Astrocyte (in vitro differentiated cells and primary cell): ENCODE measurements at regions not wholly inside any gene's neighbourhood (a gene's known extent, or its start where the extent isn't known, plus 50 kb on each side); places are given as distances from the start of the nearest gene placed in this dataset.

Experiments used
- DNase-seq: peaks from one replicate; pipeline ENCODE4 v3.0.0-alpha.2; 2010; ENCODE audit warnings: low read depth
- FAIRE-seq: peaks from 2 replicates; lab custom pipeline; 2011; peaks lifted over from hg19 to GRCh38; lab: Jason Lieb, UNC
- H2AFZ ChIP-seq: 2 replicates; pipeline ENCODE4 v1.6.0; 2012; ENCODE audit warnings: low read depth, low read length, inconsistent platforms
- H3K27ac ChIP-seq: 2 replicates; pipeline ENCODE4 v1.5.1; 2011; ENCODE audit warnings: low read depth, low read length, inconsistent platforms
- H3K27me3 ChIP-seq: 2 replicates; pipeline ENCODE4 v1.6.0; 2011; ENCODE audit warnings: low read length, inconsistent platforms; ENCODE audit not compliant: insufficient read depth
- H3K36me3 ChIP-seq: 2 replicates; pipeline ENCODE4 v1.5.1; 2011; ENCODE audit warnings: low read length, inconsistent platforms; ENCODE audit not compliant: insufficient read depth
- H3K4me1 ChIP-seq: 2 replicates; pipeline ENCODE4 v1.5.1; 2011; ENCODE audit warnings: low read length, inconsistent platforms; ENCODE audit not compliant: insufficient read depth
- H3K4me2 ChIP-seq: 2 replicates; pipeline ENCODE4 v1.6.0; 2012; ENCODE audit warnings: low read length, inconsistent platforms
- H3K4me3 ChIP-seq: 2 replicates; pipeline ENCODE4 v1.5.1; 2011; ENCODE audit warnings: low read depth, mild to moderate bottlenecking, low read length, inconsistent platforms; ENCODE audit not compliant: insufficient read depth
- H3K79me2 ChIP-seq: 2 replicates; pipeline ENCODE4 v1.6.0; 2012; ENCODE audit warnings: mild to moderate bottlenecking, low read length, inconsistent platforms; ENCODE audit not compliant: insufficient read depth
- H3K9ac ChIP-seq: 2 replicates; pipeline ENCODE4 v1.6.0; 2012; ENCODE audit warnings: mild to moderate bottlenecking, low read length, inconsistent platforms
- H3K9me3 ChIP-seq: 2 replicates; pipeline ENCODE4 v1.5.1; 2012; ENCODE audit warnings: low read depth, mild to moderate bottlenecking, low read length, inconsistent platforms; ENCODE audit not compliant: insufficient read depth
- H4K20me1 ChIP-seq: 2 replicates; pipeline ENCODE4 v1.6.0; 2012; ENCODE audit warnings: low read length, inconsistent platforms; ENCODE audit not compliant: insufficient read depth
- H3K27ac Mint-ChIP-seq: one replicate; pipeline ENCODE4 v1.8.0; 2021; ENCODE audit warnings: mild to moderate bottlenecking, mixed read lengths; ENCODE audit not compliant: unreplicated experiment
- H3K27me3 Mint-ChIP-seq: one replicate; pipeline ENCODE4 v1.8.0; 2021; ENCODE audit warnings: low read depth, mixed read lengths; ENCODE audit not compliant: unreplicated experiment
- H3K36me3 Mint-ChIP-seq: one replicate; pipeline ENCODE4 v1.8.0; 2021; ENCODE audit warnings: low read depth, mixed read lengths; ENCODE audit not compliant: unreplicated experiment
- H3K4me1 Mint-ChIP-seq: one replicate; pipeline ENCODE4 v1.8.0; 2021; ENCODE audit warnings: low read depth, mixed read lengths; ENCODE audit not compliant: unreplicated experiment
- H3K4me3 Mint-ChIP-seq: one replicate; pipeline ENCODE4 v1.8.0; 2021; ENCODE audit warnings: mild to moderate bottlenecking, moderate library complexity, mixed read lengths; ENCODE audit not compliant: unreplicated experiment
- H3K9me3 Mint-ChIP-seq: one replicate; pipeline ENCODE4 v1.8.0; 2021; ENCODE audit warnings: mild to moderate bottlenecking, mixed read lengths; ENCODE audit not compliant: unreplicated experiment
- CTCF ChIP-seq: IDR thresholded peaks from 2 replicates; pipeline ENCODE4 v1.5.1; 2011; ENCODE audit warnings: low read depth, mild to moderate bottlenecking, inconsistent platforms, low read length, moderate library complexity; ENCODE audit not compliant: insufficient read depth
- EZH2 ChIP-seq: IDR thresholded peaks from 2 replicates; pipeline ENCODE4 v1.6.1; 2012; ENCODE audit warnings: mild to moderate bottlenecking, low read length, inconsistent platforms; ENCODE audit not compliant: insufficient read depth

GRCh38 chr3:18725668-18726407 lies 300.7 kb upstream of the SATB1 start:
- H3K27ac ChIP-seq, result no peak overlapping the region
- no peak overlapping the region for H2AFZ ChIP-seq
- H3K9me3 Mint-ChIP-seq, result peaks cover 1% of the 10 kb centered on the region
- no peak for TF ChIP-seq CTCF
- TF ChIP-seq EZH2, result no peak
- no peak overlapping the region for H3K27ac Mint-ChIP-seq
- no peaks in the 10 kb centered on the region for H3K36me3 Mint-ChIP-seq
- DNase-seq, result no peak
- H4K20me1 ChIP-seq, result no peaks in the 10 kb centered on the region
- no peaks in the 10 kb centered on the region for H3K27me3 Mint-ChIP-seq
- H3K79me2 ChIP-seq, result no peaks in the 10 kb centered on the region
- H3K4me3 ChIP-seq, result no peak overlapping the region
- H3K4me1 ChIP-seq, result no peaks in the 10 kb centered on the region
- no peaks in the 10 kb centered on the region for H3K36me3 ChIP-seq
- H3K9ac ChIP-seq, result no peak overlapping the region
- FAIRE-seq, result no peak
- no peaks in the 10 kb centered on the region for H3K9me3 ChIP-seq
- peaks cover 2% of the 10 kb centered on the region for H3K4me1 Mint-ChIP-seq
- H3K27me3 ChIP-seq, result no peaks in the 10 kb centered on the region
- H3K4me3 Mint-ChIP-seq, result no peak overlapping the region
- no peak overlapping the region for H3K4me2 ChIP-seq

- no peak overlapping the region for H2AFZ ChIP-seq
- Mint-ChIP-seq H3K4me3 (no peak overlapping the region), H3K9me3 (peaks cover 1% of the 10 kb centered on the region), H3K36me3 (no peaks in the 10 kb centered on the region), H3K27ac (no peak overlapping the region), H3K27me3 (no peaks in the 10 kb centered on the region), H3K4me1 (peaks cover 2% of the 10 kb centered on the region)
- no peaks in the 10 kb centered on the region for H3K9me3 ChIP-seq
- DNase-seq (no peak), FAIRE-seq (no peak)
- H3K9ac ChIP-seq, result no peak overlapping the region
- no peak overlapping the region for H3K4me3 ChIP-seq
- no peaks in the 10 kb centered on the region for H3K79me2 ChIP-seq
- no peaks in the 10 kb centered on the region for H3K27me3 ChIP-seq
- TF ChIP-seq CTCF, result no peak
- no peak for TF ChIP-seq EZH2
- H3K36me3 ChIP-seq, result no peaks in the 10 kb centered on the region
- no peak overlapping the region for H3K27ac ChIP-seq
- no peaks in the 10 kb centered on the region for H3K4me1 ChIP-seq
- no peaks in the 10 kb centered on the region for H4K20me1 ChIP-seq
- H3K4me2 ChIP-seq, result no peak overlapping the region
Observed at GRCh38 chr3:18724456-18724855, 299.3 kb upstream of the SATB1 start.

- Histone ChIP-seq H3K4me3 (no peak overlapping the region), H4K20me1 (no peaks in the 10 kb centered on the region), H3K9ac (no peak overlapping the region), H3K27me3 (no peaks in the 10 kb centered on the region), H3K4me1 (no peaks in the 10 kb centered on the region), H3K4me2 (no peak overlapping the region), H3K36me3 (no peaks in the 10 kb centered on the region), H3K79me2 (no peaks in the 10 kb centered on the region), H3K27ac (no peak overlapping the region), H3K9me3 (no peaks in the 10 kb centered on the region), H2AFZ (no peak overlapping the region)
- no peaks in the 10 kb centered on the region for H3K36me3 Mint-ChIP-seq
- H3K4me1 Mint-ChIP-seq, result peaks cover 2% of the 10 kb centered on the region
- H3K27ac Mint-ChIP-seq, result no peak overlapping the region
- FAIRE-seq (no peak), DNase-seq (no peak)
- no peak for TF ChIP-seq CTCF
- TF ChIP-seq EZH2, result no peak
- no peak overlapping the region for H3K4me3 Mint-ChIP-seq
- H3K9me3 Mint-ChIP-seq, result peaks cover 1% of the 10 kb centered on the region
- H3K27me3 Mint-ChIP-seq, result no peaks in the 10 kb centered on the region
Observed at GRCh38 chr3:18723206-18723810, 298.2 kb upstream of the SATB1 start.
